Panc1 (cell line): ENCODE measurements at regions not wholly inside any gene's neighbourhood (a gene's known extent, or its start where the extent isn't known, plus 50 kb on each side); places are given as distances from the start of the nearest gene placed in this dataset.
"Not testable (repeated sequence)": the region's sequence is repeated elsewhere in the genome, so short reads cannot be mapped to it uniquely, and the experiment has no call there.

Experiments used
- ATAC-seq: fragments of 200-7000 bp; cut with Tn5 transposase; 2 replicates; pipeline ENCODE4 v1.9.1; 2020; ENCODE audit warnings: mild to moderate bottlenecking, moderate library complexity
- BruUV-seq: library from RNA; stranded (reverse); fragments of 400-500 nt; replicated peaks from 2 replicates; lab custom pipeline; 2021; lab: Mats Ljungman, UMichigan
- CTCF ChIA-PET: fragments of 300-600 bp; sonication (Branson Sonifier 250); formaldehyde crosslinking; loops from one replicate; lab custom pipeline; 2022; ENCODE audit warnings: antibody characterized with exemption; lab: Charles Lee
- POLR2A ChIA-PET: fragments of 300-600 bp; sonication (Branson Sonifier 250); formaldehyde crosslinking; loops from one replicate; lab custom pipeline; 2022; ENCODE audit warnings: antibody characterized with exemption; lab: Charles Lee
- DNase-seq: peaks from one replicate; pipeline ENCODE4 v3.0.0-alpha.2; 2010; ENCODE audit warnings: low read depth, low spot score
- H3K27ac ChIP-seq: 2 replicates; pipeline ENCODE4 v1.5.1; 2011; ENCODE audit warnings: mild to moderate bottlenecking, low read length, inconsistent platforms
- H3K27me3 ChIP-seq: fragments of 200-500 bp; sonication (Bioruptor generic); 2 replicates; pipeline ENCODE4 v1.6.0; 2014; ENCODE audit warnings: low read length, inconsistent platforms; ENCODE audit not compliant: control insufficient read depth, insufficient read depth
- H3K36me3 ChIP-seq: fragments of 200-500 bp; sonication (Bioruptor generic); 2 replicates; pipeline ENCODE4 v1.5.1; 2014; ENCODE audit warnings: inconsistent platforms, mild to moderate bottlenecking, low read length, moderate library complexity; ENCODE audit not compliant: control insufficient read depth, insufficient read depth
- H3K4me1 ChIP-seq: 2 replicates; pipeline ENCODE4 v1.5.1; 2011; ENCODE audit warnings: inconsistent platforms, mild to moderate bottlenecking, low read length, moderate library complexity; ENCODE audit not compliant: control insufficient read depth, insufficient read depth
- H3K4me3 ChIP-seq, 2 experiments: 2 replicates each; pipeline ENCODE4 v1.5.1; 2011 to 2012; ENCODE audit warnings: low read depth in 2 of 2, low read length in 2 of 2, mild to moderate bottlenecking in 2 of 2, inconsistent platforms in 1 of 2, moderate library complexity in 1 of 2
- H3K9me3 ChIP-seq: fragments of 200-500 bp; sonication (Bioruptor generic); 2 replicates; pipeline ENCODE4 v1.5.1; 2014; ENCODE audit warnings: low read depth, mild to moderate bottlenecking, inconsistent platforms, low read length, moderate library complexity; ENCODE audit not compliant: control insufficient read depth, insufficient read depth
- POLR2AphosphoS5 ChIP-seq: IDR thresholded peaks from 2 replicates; pipeline ENCODE4 v1.6.1; 2012; ENCODE audit warnings: mild to moderate bottlenecking, low read depth, low read length, moderate library complexity
- SIN3A ChIP-seq: IDR thresholded peaks from 2 replicates; pipeline ENCODE4 v1.6.1; 2012; ENCODE audit warnings: low read depth, mild to moderate bottlenecking, low read length, moderate library complexity, borderline replicate concordance; ENCODE audit not compliant: insufficient read depth
- TCF7L2 ChIP-seq: IDR thresholded peaks from 2 replicates; pipeline ENCODE4 v1.6.1; 2011; ENCODE audit warnings: mild to moderate bottlenecking, low read depth, low read length, inconsistent platforms
- in situ Hi-C: cut with HindIII; loops from 2 replicates; pipeline ENCODE4 v1.10.0; 2016; ENCODE audit warnings: low sequenced_read_pairs, low pct_unique_long_range_greater_than_20kb
- intact Hi-C: fragments of 100-400 bp; cut with micrococcal nuclease; formaldehyde crosslinking; loops from one replicate; pipeline ENCODE4 v1.10.0; 2022; ENCODE audit not compliant: unreplicated experiment
- TF ChIP-seq, protein P1 (sequence below), 2 experiments: IDR thresholded peaks; 2 replicates each; pipeline ENCODE4 v1.6.1; 2011 to 2012; ENCODE audit warnings: low read depth in 2 of 2, control low read depth in 1 of 2, low read length in 1 of 2, mild to moderate bottlenecking in 1 of 2, moderate library complexity in 1 of 2; ENCODE audit not compliant: insufficient read depth in 1 of 2
- TF ChIP-seq, protein P2 (sequence below): fragments of 450-650 bp; IDR thresholded peaks from 2 replicates; pipeline ENCODE4 v1.5.1; 2017; ENCODE audit warnings: mild to moderate bottlenecking

DNA sequence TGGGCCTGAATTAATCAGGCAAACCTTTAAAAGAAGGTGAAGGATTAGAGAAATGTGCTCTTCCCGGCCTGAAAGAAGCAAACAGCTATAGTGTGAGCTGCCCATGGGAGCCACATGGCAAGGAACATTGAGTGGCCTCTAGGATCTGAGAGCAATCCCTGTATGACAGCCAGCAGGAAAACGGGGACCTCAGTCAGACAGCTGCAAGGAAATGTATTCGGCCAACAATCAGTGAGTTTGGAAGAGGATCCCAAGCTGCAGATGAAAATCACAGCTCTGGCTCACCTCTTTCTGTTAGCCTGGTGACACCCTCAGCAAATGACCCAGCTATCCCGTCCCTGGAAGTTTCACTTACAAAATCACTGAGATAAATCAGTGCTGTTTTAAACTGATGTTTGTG lies 309.2 kb downstream of the SH3GL2 start:
- in situ Hi-C loops (no loop called here), intact Hi-C loops (no loop called here)
- no peaks in the 10 kb centered on the region for H3K36me3 ChIP-seq
- TF ChIP-seq, protein P1, sequence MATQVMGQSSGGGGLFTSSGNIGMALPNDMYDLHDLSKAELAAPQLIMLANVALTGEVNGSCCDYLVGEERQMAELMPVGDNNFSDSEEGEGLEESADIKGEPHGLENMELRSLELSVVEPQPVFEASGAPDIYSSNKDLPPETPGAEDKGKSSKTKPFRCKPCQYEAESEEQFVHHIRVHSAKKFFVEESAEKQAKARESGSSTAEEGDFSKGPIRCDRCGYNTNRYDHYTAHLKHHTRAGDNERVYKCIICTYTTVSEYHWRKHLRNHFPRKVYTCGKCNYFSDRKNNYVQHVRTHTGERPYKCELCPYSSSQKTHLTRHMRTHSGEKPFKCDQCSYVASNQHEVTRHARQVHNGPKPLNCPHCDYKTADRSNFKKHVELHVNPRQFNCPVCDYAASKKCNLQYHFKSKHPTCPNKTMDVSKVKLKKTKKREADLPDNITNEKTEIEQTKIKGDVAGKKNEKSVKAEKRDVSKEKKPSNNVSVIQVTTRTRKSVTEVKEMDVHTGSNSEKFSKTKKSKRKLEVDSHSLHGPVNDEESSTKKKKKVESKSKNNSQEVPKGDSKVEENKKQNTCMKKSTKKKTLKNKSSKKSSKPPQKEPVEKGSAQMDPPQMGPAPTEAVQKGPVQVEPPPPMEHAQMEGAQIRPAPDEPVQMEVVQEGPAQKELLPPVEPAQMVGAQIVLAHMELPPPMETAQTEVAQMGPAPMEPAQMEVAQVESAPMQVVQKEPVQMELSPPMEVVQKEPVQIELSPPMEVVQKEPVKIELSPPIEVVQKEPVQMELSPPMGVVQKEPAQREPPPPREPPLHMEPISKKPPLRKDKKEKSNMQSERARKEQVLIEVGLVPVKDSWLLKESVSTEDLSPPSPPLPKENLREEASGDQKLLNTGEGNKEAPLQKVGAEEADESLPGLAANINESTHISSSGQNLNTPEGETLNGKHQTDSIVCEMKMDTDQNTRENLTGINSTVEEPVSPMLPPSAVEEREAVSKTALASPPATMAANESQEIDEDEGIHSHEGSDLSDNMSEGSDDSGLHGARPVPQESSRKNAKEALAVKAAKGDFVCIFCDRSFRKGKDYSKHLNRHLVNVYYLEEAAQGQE (IDR thresholded peaks at IDR 0.05; ENCODE audit: insufficient read depth in 1 of 2, low read depth in 2 of 2, low read length in 1 of 2), result no peak
- TF ChIP-seq TCF7L2 (no peak), SIN3A (no peak), POLR2AphosphoS5 (no peak)
- TF ChIP-seq, protein P2, sequence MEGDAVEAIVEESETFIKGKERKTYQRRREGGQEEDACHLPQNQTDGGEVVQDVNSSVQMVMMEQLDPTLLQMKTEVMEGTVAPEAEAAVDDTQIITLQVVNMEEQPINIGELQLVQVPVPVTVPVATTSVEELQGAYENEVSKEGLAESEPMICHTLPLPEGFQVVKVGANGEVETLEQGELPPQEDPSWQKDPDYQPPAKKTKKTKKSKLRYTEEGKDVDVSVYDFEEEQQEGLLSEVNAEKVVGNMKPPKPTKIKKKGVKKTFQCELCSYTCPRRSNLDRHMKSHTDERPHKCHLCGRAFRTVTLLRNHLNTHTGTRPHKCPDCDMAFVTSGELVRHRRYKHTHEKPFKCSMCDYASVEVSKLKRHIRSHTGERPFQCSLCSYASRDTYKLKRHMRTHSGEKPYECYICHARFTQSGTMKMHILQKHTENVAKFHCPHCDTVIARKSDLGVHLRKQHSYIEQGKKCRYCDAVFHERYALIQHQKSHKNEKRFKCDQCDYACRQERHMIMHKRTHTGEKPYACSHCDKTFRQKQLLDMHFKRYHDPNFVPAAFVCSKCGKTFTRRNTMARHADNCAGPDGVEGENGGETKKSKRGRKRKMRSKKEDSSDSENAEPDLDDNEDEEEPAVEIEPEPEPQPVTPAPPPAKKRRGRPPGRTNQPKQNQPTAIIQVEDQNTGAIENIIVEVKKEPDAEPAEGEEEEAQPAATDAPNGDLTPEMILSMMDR, result no peak
- H3K4me3 ChIP-seq, result no peak overlapping the region
- H3K27ac ChIP-seq, result no peak overlapping the region
- no TSS peak for BruUV-seq
- no peaks in the 10 kb centered on the region for H3K4me1 ChIP-seq
- H3K9me3 ChIP-seq, result no peaks in the 10 kb centered on the region
- H3K27me3 ChIP-seq, result no peaks in the 10 kb centered on the region
- POLR2A ChIA-PET, result no interaction called here
- DNase-seq (no peak), ATAC-seq (no peak)
- CTCF ChIA-PET, result no interaction called here

DNA sequence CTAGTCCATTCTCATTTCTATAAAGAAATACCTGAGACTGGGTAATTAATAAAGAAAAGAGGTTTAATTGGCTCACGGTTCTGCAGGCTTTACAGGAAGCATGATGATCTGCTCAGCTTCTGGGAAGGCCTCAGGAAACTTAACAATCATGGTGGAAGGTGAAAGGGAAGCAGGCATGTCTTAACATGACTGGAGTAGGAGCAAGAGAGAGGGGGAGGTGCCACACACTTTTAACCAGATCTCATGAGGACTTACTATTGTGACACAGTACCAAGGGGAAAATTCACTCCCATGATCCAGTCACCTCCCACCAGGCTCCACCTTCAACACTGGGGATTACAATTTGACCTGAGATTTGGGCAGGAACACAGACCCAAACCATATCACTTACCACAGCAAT lies 310.1 kb downstream of the SH3GL2 start:
- H3K27me3 ChIP-seq, H3K36me3 ChIP-seq, in situ Hi-C loops, H3K4me1 ChIP-seq, POLR2A ChIA-PET, CTCF ChIA-PET, ATAC-seq, H3K9me3 ChIP-seq, H3K27ac ChIP-seq, BruUV-seq, DNase-seq, intact Hi-C loops, H3K4me3 ChIP-seq: not testable (repeated sequence)

DNA sequence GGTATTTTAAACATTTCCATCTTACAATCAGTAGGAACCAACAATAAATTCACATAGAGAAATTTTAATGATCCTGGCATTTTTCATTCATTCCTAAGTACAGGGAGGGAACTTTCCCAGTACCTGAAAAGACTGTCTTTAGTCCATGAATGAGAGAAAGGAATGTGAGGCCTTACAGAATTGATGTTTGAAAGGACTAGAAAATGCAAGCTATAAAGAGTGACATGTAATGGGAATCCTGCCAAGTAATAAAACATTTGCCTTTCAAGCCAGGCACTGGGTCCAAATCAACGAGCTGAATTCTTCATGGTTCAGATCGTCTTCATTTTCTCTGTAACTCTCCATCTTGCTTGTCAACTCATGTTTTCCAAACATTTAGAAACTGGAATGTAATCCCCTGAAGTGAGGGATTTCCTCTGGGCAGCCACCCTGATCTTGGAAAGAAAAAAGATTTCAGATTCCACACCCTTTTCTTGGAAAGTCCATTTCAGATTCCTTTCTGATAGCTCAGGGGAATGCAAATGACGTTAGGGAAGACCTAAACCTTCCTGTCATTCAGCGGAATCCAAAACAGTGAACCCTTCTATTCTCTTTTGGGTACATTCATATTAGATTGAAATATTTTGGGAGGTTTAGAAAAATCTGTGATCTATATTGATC lies 315.8 kb downstream of the SH3GL2 start:
- Histone ChIP-seq H3K4me1 (no peaks in the 10 kb centered on the region), H3K27me3 (no peaks in the 10 kb centered on the region), H3K4me3 (no peak overlapping the region), H3K27ac (no peak overlapping the region), H3K36me3 (no peaks in the 10 kb centered on the region), H3K9me3 (no peaks in the 10 kb centered on the region)
- DNase-seq, result no peak
- no peak for TF ChIP-seq POLR2AphosphoS5
- no peak for TF ChIP-seq TCF7L2
- TF ChIP-seq, protein P2, result no peak
- TF ChIP-seq, protein P1 (IDR thresholded peaks at IDR 0.05; ENCODE audit: insufficient read depth in 1 of 2, low read depth in 2 of 2, low read length in 1 of 2), result no peak
- TF ChIP-seq SIN3A, result no peak
- ChIA-PET CTCF (no interaction called here), POLR2A (no interaction called here)
- in situ Hi-C loops (no loop called here), intact Hi-C loops (no loop called here)
- ATAC-seq, result no peak
- BruUV-seq, result no TSS peak
